ENCODE measurements at regions not wholly inside any gene's neighbourhood (a gene's known extent, or its start where the extent isn't known, plus 50 kb on each side); places are given as distances from the start of the nearest gene placed in this dataset.

DNA sequence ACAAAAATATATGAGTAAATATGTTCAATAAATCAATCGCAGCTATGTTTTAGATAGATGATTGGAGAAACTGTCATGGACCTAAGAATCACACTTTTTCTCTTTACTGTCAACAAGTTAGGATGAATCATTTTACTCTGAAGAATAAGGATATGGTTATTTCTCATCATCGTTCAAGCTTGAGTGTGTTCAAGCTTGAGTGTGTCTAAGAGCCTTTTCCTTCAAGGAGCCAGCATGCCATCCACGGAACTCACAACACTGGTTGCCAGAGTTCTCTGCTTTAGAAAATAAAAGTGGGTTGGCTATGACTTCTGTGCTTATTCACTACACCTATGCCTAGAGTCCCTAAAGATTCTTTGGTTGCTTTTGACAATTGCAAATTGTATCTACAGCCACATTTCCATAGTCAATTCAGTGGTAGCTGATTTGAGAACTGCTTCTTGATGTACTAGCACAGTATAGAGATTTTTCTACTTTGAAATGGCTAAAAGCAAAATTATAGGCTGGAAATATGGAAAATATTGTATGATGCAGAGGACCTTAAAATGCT lies 58.1 kb upstream of the SCEL start:
- TF ChIP-seq, protein P1, sequence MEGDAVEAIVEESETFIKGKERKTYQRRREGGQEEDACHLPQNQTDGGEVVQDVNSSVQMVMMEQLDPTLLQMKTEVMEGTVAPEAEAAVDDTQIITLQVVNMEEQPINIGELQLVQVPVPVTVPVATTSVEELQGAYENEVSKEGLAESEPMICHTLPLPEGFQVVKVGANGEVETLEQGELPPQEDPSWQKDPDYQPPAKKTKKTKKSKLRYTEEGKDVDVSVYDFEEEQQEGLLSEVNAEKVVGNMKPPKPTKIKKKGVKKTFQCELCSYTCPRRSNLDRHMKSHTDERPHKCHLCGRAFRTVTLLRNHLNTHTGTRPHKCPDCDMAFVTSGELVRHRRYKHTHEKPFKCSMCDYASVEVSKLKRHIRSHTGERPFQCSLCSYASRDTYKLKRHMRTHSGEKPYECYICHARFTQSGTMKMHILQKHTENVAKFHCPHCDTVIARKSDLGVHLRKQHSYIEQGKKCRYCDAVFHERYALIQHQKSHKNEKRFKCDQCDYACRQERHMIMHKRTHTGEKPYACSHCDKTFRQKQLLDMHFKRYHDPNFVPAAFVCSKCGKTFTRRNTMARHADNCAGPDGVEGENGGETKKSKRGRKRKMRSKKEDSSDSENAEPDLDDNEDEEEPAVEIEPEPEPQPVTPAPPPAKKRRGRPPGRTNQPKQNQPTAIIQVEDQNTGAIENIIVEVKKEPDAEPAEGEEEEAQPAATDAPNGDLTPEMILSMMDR (IDR thresholded peaks at IDR 0.05): no peak
- TF ChIP-seq POLR2A (IDR thresholded peaks at IDR 0.05): no peak

Measured in esophagus squamous epithelium (tissue), 4 donors.